K562 (cell line): ENCODE measurements at regions not wholly inside any gene's neighbourhood (a gene's known extent, or its start where the extent isn't known, plus 50 kb on each side); places are given as distances from the start of the nearest gene placed in this dataset.

ENCODE experiments used
- BCLAF1 ChIP-seq, 2 experiments: fragments of 450-650 bp in 1 of 2; IDR thresholded peaks; 2 replicates each; pipeline ENCODE4 v1.6.1; 2011 to 2017; ENCODE audit warnings: low read depth in 2 of 2, antibody characterized with exemption in 1 of 2, borderline replicate concordance in 1 of 2, low read length in 1 of 2, mild to moderate bottlenecking in 1 of 2, mixed read lengths in 1 of 2; ENCODE audit not compliant: control insufficient read depth in 1 of 2
- CUX1 ChIP-seq: fragments of 200-800 bp; sonication (Bioruptor generic); IDR thresholded peaks from 2 replicates; pipeline ENCODE4 v1.6.1; 2016; ENCODE audit warnings: missing genetic modification characterization, missing compliant biosample characterization
- ETV5 ChIP-seq: sonication (generic); formaldehyde crosslinking; IDR thresholded peaks from 2 replicates; pipeline ENCODE4 v1.4.0; 2020; ENCODE audit warnings: low read depth, mild to moderate bottlenecking, missing genetic modification reagents
- FOXA3 ChIP-seq, 2 experiments: fragments of 450-650 bp in 1 of 2; sonication (generic) in 1 of 2; formaldehyde crosslinking; IDR thresholded peaks in 1 of 2; conservative IDR thresholded peaks in 1 of 2; 2 replicates each; pipeline versions ENCODE4 v1.4.0 to v1.8.0; 2020 to 2022; ENCODE audit warnings: mild to moderate bottlenecking in 2 of 2, missing genetic modification reagents in 1 of 2
- ILF3 ChIP-seq: fragments of 450-650 bp; IDR thresholded peaks from 2 replicates; pipeline ENCODE4 v1.6.1; 2018; ENCODE audit warnings: antibody characterized with exemption, mild to moderate bottlenecking, moderate library complexity, borderline replicate concordance
- IRF2 ChIP-seq: sonication (generic); formaldehyde crosslinking; IDR thresholded peaks from 2 replicates; pipeline ENCODE4 v1.8.1; 2022; ENCODE audit warnings: mild to moderate bottlenecking, missing genetic modification reagents
- NFE2 ChIP-seq: IDR thresholded peaks from 2 replicates; pipeline ENCODE4 v1.6.1; 2014; ENCODE audit warnings: antibody characterized with exemption, low read depth
- NR0B1 ChIP-seq: fragments of 450-650 bp; IDR thresholded peaks from one replicate; pipeline ENCODE4 v1.6.1; 2018; ENCODE audit warnings: mild to moderate bottlenecking, moderate library complexity; ENCODE audit not compliant: partially characterized antibody
- NR2C2 ChIP-seq, 2 experiments: fragments of 200-800 bp in 1 of 2; sonication (Bioruptor generic) in 1 of 2; sonication (generic) in 1 of 2; formaldehyde crosslinking in 1 of 2; IDR thresholded peaks; 2 replicates each; pipeline versions ENCODE4 v1.6.1 to v1.8.0; 2016 to 2022; ENCODE audit warnings: mild to moderate bottlenecking in 1 of 2, missing compliant biosample characterization in 1 of 2, missing genetic modification characterization in 1 of 2, missing genetic modification reagents in 1 of 2
- PRDM10 ChIP-seq: fragments of 450-650 bp; IDR thresholded peaks from 2 replicates; pipeline ENCODE4 v1.6.1; 2018; ENCODE audit not compliant: partially characterized antibody
- SP1 ChIP-seq: sonication (generic); formaldehyde crosslinking; IDR thresholded peaks from 2 replicates; pipeline ENCODE4 v1.8.1; 2022; ENCODE audit warnings: mild to moderate bottlenecking, missing genetic modification reagents
- TFAM ChIP-seq: fragments of 250-450 bp; sonication (Bioruptor Pico); conservative IDR thresholded peaks from 2 replicates; pipeline ENCODE4 v1.5.0; 2021; ENCODE audit warnings: mild to moderate bottlenecking, moderate library complexity
- ZNF217 ChIP-seq: sonication (generic); formaldehyde crosslinking; IDR thresholded peaks from 2 replicates; pipeline ENCODE4 v1.8.0; 2022; ENCODE audit warnings: mild to moderate bottlenecking, missing genetic modification reagents
- ZNF79 ChIP-seq: fragments of 250-450 bp; sonication (Bioruptor Pico); IDR thresholded peaks from 2 replicates; pipeline ENCODE4 v1.4.0; 2020; ENCODE audit warnings: low read depth, mild to moderate bottlenecking, moderate library complexity

- TF ChIP-seq BCLAF1 (IDR thresholded peaks at IDR 0.05; ENCODE audit: borderline replicate concordance in 1 of 2, control insufficient read depth in 1 of 2, low read depth in 2 of 2, low read length in 1 of 2) (no peak), TFAM (CRISPR knock-in tag) (no peak), CUX1 (CRISPR knock-in tag) (no peak), NR0B1 (no peak), NR2C2 (CRISPR knock-in tag; IDR thresholded peaks at IDR 0.05) (no peak), NR2C2 (tag; IDR thresholded peaks at IDR 0.05) (no peak), ZNF79 (CRISPR knock-in tag) (no peak), SP1 (CRISPR knock-in tag) (no peak), FOXA3 (CRISPR knock-in tag; conservative IDR thresholded peaks at IDR 0.05 in 1 of 2, IDR thresholded peaks at IDR 0.05 in 1 of 2) (no peak), ETV5 (CRISPR knock-in tag) (no peak), IRF2 (CRISPR knock-in tag) (no peak), ZNF217 (CRISPR knock-in tag) (no peak), PRDM10 (no peak), NFE2 (peak; percentile 76), ILF3 (no peak)
Measured at GRCh38 chr1:181894439-181894859, 167.1 kb downstream of the ZNF648 start (continued).
